ENCODE measurements at regions not wholly inside any gene's neighbourhood (a gene's known extent, or its start where the extent isn't known, plus 50 kb on each side); places are given as distances from the start of the nearest gene placed in this dataset.

GRCh38 chr4:64121803-64122202, 287.4 kb downstream of the TECRL start:
- no peak for TF ChIP-seq CTCF (IDR thresholded peaks at IDR 0.05)
- TF ChIP-seq POLR2AphosphoS5 (IDR thresholded peaks at IDR 0.05): no peak
